ENCODE measurements at regions not wholly inside any gene's neighbourhood (a gene's known extent, or its start where the extent isn't known, plus 50 kb on each side); places are given as distances from the start of the nearest gene placed in this dataset.

DNA sequence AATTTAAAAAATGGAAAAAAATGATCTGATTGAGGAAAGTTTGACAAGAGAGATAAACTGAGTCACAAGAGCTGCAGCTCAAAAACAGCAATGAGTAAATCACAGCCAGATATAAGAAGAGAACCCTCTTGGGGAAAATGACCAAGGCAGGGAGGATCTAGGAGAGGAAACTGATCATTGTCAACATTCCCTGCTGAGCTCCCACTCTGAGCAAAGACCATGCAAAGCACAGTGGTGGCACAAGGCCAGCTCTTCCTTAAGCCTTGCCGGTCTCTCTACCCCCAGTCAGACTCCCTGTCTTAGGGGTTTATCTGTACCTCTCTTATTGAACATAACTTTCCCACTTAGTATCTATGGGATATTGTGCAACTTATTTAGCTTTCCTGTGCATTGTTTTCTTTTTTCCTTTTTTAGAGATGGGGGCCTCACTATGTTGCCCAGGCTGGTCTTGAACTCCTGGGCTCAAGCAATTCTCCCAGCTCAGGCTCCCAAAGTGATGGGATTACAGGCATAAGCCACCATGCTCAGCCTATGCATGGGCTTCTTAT is 54.0 kb upstream of the PPP1CB start:
- H3K79me2 ChIP-seq (ENCODE audit: insufficient read depth, low read length): no peaks in the 10 kb centered on the region
- no peak overlapping the region for H3K18ac ChIP-seq (ENCODE audit: insufficient read length, low read depth, low read length)
- H2BK15ac ChIP-seq (ENCODE audit: low read depth, low read length): no peak overlapping the region
- H3K4ac ChIP-seq (ENCODE audit: low read depth, low read length): no peak overlapping the region
- no peak for DNase-seq
- no peak overlapping the region for H2BK12ac ChIP-seq (ENCODE audit: insufficient read length, low read depth, low read length)
- no peak overlapping the region for H2BK20ac ChIP-seq (ENCODE audit: low read depth, low read length, poor library complexity, severe bottlenecking)
- no peak overlapping the region for H3K56ac ChIP-seq (ENCODE audit: insufficient read length, low read depth, low read length)
- no peak overlapping the region for H2BK5ac ChIP-seq (ENCODE audit: insufficient read length, low read length)
- no peak overlapping the region for H2BK120ac ChIP-seq (ENCODE audit: low read depth, low read length, poor library complexity, severe bottlenecking)
- no peak overlapping the region for H3K4me3 Mint-ChIP-seq
- H3K27ac ChIP-seq (ENCODE audit: insufficient read length, low read depth, low read length): no peak overlapping the region
- no peaks in the 10 kb centered on the region for H3K9me3 Mint-ChIP-seq
- no peak overlapping the region for H4K5ac ChIP-seq (ENCODE audit: insufficient read length, low read depth, low read length)
- H3K23ac ChIP-seq (ENCODE audit: insufficient read length, low read depth, low read length): no peak overlapping the region
- no CpG with 5 or more reads among the region's 1 CpG for WGBS (ENCODE audit: extremely low coverage, insufficient read length, low lambda C conversion rate)
- no peak overlapping the region for H3T11ph ChIP-seq (ENCODE audit: low read length)
- H3K27me3 Mint-ChIP-seq (ENCODE audit: low read depth): no peaks in the 10 kb centered on the region; the same call in none of the 2 replicates
- H4K91ac ChIP-seq (ENCODE audit: insufficient read length, low read depth, low read length): no peak overlapping the region
- H3K23me2 ChIP-seq (ENCODE audit: insufficient read length, low read depth, low read length, poor library complexity, severe bottlenecking): no peaks in the 10 kb centered on the region
- H4K20me1 ChIP-seq (ENCODE audit: control insufficient read depth, insufficient read depth, insufficient read length): no peaks in the 10 kb centered on the region
- H3K79me1 ChIP-seq (ENCODE audit: insufficient read depth, low read depth, low read length, poor library complexity, severe bottlenecking): no peaks in the 10 kb centered on the region
- H3K36me3 Mint-ChIP-seq (ENCODE audit: insufficient read depth in 1 of 3, low read depth in 3 of 3): no peaks in the 10 kb centered on the region
- no peak overlapping the region for H4K8ac ChIP-seq (replicated peaks; ENCODE audit: insufficient read length, low read depth, low read length)
- peaks cover 10 to 19% of the 10 kb centered on the region in 2 experiments for H3K4me1 Mint-ChIP-seq
- no peak overlapping the region for H3K9ac ChIP-seq (ENCODE audit: extremely low read depth, insufficient read length, low read length)
- no peak overlapping the region for H3K4me2 ChIP-seq (ENCODE audit: insufficient read depth, insufficient read length, low read length)
- H3K27me3 ChIP-seq (ENCODE audit: insufficient read depth, low read length): no peaks in the 10 kb centered on the region
- H3K9me3 ChIP-seq (ENCODE audit: control insufficient read depth, low read depth, low read length): no peaks in the 10 kb centered on the region
- H3K4me1 ChIP-seq (ENCODE audit: insufficient read depth, low read length): no peaks in the 10 kb centered on the region
- no peak overlapping the region for H3K14ac ChIP-seq (ENCODE audit: insufficient read depth, low read length)
- no peak overlapping the region for H3K27ac Mint-ChIP-seq
- H2AK5ac ChIP-seq (ENCODE audit: insufficient read length, low read length): no peak overlapping the region
- TF ChIP-seq, protein P1, sequence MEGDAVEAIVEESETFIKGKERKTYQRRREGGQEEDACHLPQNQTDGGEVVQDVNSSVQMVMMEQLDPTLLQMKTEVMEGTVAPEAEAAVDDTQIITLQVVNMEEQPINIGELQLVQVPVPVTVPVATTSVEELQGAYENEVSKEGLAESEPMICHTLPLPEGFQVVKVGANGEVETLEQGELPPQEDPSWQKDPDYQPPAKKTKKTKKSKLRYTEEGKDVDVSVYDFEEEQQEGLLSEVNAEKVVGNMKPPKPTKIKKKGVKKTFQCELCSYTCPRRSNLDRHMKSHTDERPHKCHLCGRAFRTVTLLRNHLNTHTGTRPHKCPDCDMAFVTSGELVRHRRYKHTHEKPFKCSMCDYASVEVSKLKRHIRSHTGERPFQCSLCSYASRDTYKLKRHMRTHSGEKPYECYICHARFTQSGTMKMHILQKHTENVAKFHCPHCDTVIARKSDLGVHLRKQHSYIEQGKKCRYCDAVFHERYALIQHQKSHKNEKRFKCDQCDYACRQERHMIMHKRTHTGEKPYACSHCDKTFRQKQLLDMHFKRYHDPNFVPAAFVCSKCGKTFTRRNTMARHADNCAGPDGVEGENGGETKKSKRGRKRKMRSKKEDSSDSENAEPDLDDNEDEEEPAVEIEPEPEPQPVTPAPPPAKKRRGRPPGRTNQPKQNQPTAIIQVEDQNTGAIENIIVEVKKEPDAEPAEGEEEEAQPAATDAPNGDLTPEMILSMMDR (conservative IDR thresholded peaks at IDR 0.05): no peak
- no peak overlapping the region for H2AFZ ChIP-seq (ENCODE audit: low read length)

Data from H9 (cell line).